GM18502 (cell line): ENCODE measurements at regions not wholly inside any gene's neighbourhood (a gene's known extent, or its start where the extent isn't known, plus 50 kb on each side); places are given as distances from the start of the nearest gene placed in this dataset.

Experiments used
- ATAC-seq: cut with Tn5 transposase; IDR thresholded peaks from one replicate; pipeline ENCODE4 v1.9.1; 2021; ENCODE audit warnings: mild to moderate bottlenecking; ENCODE audit not compliant: unreplicated experiment, poor library complexity

GRCh38 chr12:68495336-68496070 is 115.2 kb upstream of the RAP1B start:
- ATAC-seq: no peak

- ATAC-seq: no peak
Observed at GRCh38 chr12:68497107-68497506, 113.6 kb upstream of the RAP1B start.

- ATAC-seq: no peak
Observed at GRCh38 chr12:68497702-68498101, 113.0 kb upstream of the RAP1B start.

GRCh38 chr12:68498736-68499135 is 112.0 kb upstream of the RAP1B start:
- ATAC-seq: no peak

- ATAC-seq: no peak
Observed at GRCh38 chr12:68499616-68500015, 111.1 kb upstream of the RAP1B start.

GRCh38 chr12:68501226-68501625 is 109.5 kb upstream of the RAP1B start:
- ATAC-seq: no peak

- no peak for ATAC-seq
Observed at GRCh38 chr12:68505970-68506369, 104.7 kb upstream of the RAP1B start.

GRCh38 chr12:68506619-68507018 is 104.1 kb upstream of the RAP1B start:
- no peak for ATAC-seq

- ATAC-seq: no peak
Observed at GRCh38 chr12:68507657-68508056, 103.0 kb upstream of the RAP1B start.

GRCh38 chr12:68508576-68508975 is 102.1 kb upstream of the RAP1B start:
- ATAC-seq: no peak

- ATAC-seq: no peak
Observed at GRCh38 chr12:68509242-68509641, 101.5 kb upstream of the RAP1B start.

GRCh38 chr12:68510397-68510796 is 100.3 kb upstream of the RAP1B start:
- no peak for ATAC-seq

GRCh38 chr12:68514807-68515411 is 95.8 kb upstream of the RAP1B start:
- no peak for ATAC-seq

- no peak for ATAC-seq
Observed at GRCh38 chr12:68515793-68516192, 94.9 kb upstream of the RAP1B start.

GRCh38 chr12:68521321-68521839 is 89.3 kb upstream of the RAP1B start:
- ATAC-seq: no peak

GRCh38 chr12:68521848-68522502 is 88.7 kb upstream of the RAP1B start:
- no peak for ATAC-seq

GRCh38 chr12:68529466-68529865 is 81.2 kb upstream of the RAP1B start:
- ATAC-seq: no peak

- no peak for ATAC-seq
Observed at GRCh38 chr12:68529869-68530268, 80.8 kb upstream of the RAP1B start.

GRCh38 chr12:68530299-68530698 is 80.4 kb upstream of the RAP1B start:
- ATAC-seq: no peak

- ATAC-seq: no peak
Observed at GRCh38 chr12:68530965-68531364, 79.7 kb upstream of the RAP1B start.

- ATAC-seq: no peak
Observed at GRCh38 chr12:68532204-68532886, 78.4 kb upstream of the RAP1B start.
